CD4-positive, alpha-beta T cell treated with Interleukin-17A for 1 hour (primary cell): ENCODE measurements at regions not wholly inside any gene's neighbourhood (a gene's known extent, or its start where the extent isn't known, plus 50 kb on each side); places are given as distances from the start of the nearest gene placed in this dataset.
"Not testable (repeated sequence)": the region's sequence is repeated elsewhere in the genome, so short reads cannot be mapped to it uniquely, and the experiment has no call there.

Experiments used
- DNase-seq: peaks from one replicate; pipeline ENCODE4 v3.0.0-alpha.2; 2020

DNA sequence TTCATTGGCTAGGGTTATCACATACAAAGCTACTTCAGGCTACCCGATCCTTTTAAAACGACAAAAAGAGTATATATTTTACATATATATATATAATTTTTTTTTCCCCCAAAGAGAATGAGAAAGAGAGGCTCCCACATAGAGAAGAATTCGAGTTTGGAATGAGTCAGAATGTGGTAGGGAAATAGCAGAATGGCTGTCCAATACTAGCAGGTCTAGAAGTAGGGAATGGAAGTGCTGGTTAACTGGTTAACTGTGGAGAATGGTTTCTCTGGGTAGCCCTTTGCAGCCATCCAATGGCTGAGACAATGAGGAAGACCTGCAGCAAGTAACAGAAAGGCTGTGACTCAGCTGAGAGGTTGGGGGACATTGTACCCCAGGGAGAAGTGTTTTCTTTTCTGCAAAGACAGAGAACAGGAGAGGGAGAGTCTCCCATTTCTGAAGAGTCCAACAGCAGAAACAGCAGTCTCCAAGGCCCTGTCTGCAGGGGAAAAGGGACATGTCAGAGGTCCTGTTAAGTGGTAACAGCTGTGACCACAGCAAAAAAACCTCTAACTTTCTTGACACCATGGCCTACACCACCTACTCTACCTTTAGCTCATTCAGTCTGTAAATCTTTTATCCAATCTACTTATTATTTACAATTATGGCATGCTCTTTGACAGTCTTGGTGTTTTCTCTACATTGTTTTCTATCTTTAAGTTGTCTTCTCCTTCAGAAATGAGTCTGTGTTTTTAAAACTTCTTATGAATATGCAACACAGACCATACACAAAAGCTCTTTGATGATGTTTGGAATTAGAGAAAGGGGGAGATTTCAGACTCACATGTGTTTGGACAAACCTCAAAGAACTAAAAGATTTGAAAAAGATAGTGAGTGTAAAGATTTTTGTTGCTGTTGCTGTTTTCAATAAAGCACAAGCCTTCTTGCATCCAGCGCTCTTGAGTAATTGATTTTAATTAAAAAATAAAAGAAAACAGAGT is 116.1 kb upstream of the SLC7A14 start:
- DNase-seq: no peak

GRCh38 chr3:170700054-170700404 is 114.2 kb upstream of the SLC7A14 start:
- no peak for DNase-seq

GRCh38 chr3:170699158-170700053 is 113.5 kb upstream of the SLC7A14 start:
- DNase-seq: no peak

- no peak for DNase-seq
These were observed 112.0 kb upstream of the SLC7A14 start for GRCh38 chr3:170697908-170698307.

GRCh38 chr3:170697131-170697530 is 111.3 kb upstream of the SLC7A14 start:
- no peak for DNase-seq

DNA sequence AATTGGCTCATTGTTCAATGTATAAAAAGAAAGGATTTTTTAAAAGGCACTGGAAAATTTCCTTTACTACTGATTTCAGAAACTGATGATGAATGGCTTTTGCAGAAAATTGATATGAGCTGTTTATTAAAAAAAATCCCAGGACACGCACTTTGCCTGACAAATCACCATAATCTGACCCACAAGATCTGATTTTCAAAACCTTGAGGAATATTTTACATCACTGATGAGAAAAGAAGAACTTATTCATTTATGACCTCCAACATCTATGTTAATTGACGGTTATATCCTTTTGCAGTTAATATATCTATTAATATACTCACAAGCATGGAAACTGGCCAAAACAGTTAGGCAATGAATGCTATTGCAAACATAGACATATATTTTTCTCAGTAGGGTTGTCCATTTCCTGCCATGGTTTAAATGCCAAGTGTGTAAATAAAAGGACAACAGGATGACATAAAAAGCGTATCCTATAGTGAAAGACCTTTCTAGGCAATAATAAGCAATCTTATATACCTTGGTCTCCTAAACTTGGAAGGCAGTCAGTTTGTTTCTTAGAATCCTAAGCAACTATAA is 109.7 kb upstream of the SLC7A14 start:
- no peak for DNase-seq

DNA sequence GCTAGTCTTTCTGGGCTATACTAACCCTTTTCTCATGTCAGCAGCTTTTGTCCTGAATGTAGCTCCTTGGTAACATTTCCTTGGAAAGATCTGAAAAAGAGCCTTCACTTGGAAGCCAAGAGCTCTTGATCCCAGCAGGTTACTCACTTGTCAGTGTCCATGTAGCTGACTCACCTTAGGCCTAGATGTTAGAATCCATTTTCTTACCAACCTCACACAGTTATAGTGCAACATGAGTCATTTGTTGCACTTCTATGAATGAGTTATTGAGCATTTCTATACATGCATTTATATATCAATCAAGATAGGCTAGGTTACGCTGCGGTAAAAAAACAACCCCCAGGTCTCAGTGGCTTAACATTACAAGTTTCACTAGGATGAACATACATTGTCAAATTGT is 106.8 kb upstream of the SLC7A14 start:
- DNase-seq: no peak

- no peak for DNase-seq
These were observed 104.7 kb upstream of the SLC7A14 start for GRCh38 chr3:170690661-170690981.

- DNase-seq: no peak
These were observed 104.2 kb upstream of the SLC7A14 start for GRCh38 chr3:170689893-170690660.

DNA sequence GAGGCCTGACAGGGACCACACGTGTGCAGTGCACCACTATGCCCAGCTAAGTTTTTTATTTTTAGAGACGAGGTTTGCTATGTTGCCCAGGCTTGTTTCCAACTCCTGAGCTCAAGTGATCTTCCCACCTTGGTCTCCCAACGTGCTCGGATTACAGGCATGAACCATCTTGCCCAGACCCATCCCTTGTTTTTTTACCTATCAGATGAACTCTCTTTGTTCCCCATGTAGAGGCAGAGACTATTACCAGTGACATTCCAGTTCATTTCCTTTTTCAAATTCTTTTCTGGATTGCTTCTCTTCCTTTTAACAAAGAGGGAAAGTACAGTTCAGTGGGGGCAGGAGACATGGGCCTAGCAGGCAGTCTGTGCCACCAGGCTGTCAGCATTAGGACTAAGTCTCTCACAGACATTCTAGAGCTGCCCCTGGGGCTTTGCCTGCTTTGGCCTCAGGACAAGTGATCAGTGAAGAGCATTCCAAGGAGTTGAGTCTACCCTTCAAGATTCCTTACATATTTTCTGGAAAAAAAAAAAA is 103.5 kb upstream of the SLC7A14 start:
- DNase-seq: no peak

DNA sequence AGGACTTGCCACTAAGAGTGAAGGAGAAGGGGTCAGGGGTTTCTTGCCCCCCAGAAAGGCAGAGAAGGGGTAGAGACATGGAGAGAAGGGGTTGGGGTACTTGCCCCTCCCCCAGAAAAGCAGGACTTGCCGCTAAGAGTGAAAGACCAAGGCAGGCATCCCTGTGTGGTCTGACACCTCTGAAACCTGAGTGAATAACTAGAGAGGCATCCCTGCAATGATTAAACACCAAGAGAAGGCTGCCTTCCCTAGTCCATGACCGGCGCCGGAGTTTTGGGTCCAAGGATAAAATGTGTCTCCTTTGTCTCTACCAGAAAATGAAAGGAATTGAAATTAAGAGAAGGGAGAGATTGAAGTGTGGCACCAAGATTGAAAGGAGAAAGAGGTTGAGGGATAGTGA is 102.3 kb upstream of the SLC7A14 start:
- not testable (repeated sequence) for DNase-seq

GRCh38 chr3:170680593-170680992 is 94.7 kb upstream of the SLC7A14 start:
- no peak for DNase-seq

GRCh38 chr3:170679190-170679589 is 93.3 kb upstream of the SLC7A14 start:
- no peak for DNase-seq

DNA sequence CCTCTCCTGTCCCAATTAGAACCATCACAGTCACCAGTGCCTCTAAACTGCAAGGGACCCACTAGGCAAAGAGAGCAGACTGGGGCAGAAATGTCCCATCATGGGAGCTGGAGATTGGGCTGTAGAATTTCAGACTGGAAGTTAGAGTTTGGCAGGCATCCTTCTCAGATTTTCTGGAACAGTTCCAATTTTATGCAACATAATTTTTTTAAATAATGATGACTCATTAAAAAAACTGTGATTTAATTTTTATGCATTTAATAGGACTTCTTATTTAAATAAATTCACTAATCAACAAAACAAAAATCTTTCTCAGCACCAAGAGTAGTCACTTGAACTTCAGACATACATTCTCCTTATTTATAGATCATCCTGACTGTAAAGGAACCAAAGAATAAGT is 84.6 kb upstream of the SLC7A14 start:
- no peak for DNase-seq

GRCh38 chr3:170662986-170663385 is 77.1 kb upstream of the SLC7A14 start:
- not testable (repeated sequence) for DNase-seq

GRCh38 chr3:170660139-170660538 is 74.3 kb upstream of the SLC7A14 start:
- DNase-seq: no peak

GRCh38 chr3:170657312-170657711 is 71.4 kb upstream of the SLC7A14 start:
- DNase-seq: no peak

DNA sequence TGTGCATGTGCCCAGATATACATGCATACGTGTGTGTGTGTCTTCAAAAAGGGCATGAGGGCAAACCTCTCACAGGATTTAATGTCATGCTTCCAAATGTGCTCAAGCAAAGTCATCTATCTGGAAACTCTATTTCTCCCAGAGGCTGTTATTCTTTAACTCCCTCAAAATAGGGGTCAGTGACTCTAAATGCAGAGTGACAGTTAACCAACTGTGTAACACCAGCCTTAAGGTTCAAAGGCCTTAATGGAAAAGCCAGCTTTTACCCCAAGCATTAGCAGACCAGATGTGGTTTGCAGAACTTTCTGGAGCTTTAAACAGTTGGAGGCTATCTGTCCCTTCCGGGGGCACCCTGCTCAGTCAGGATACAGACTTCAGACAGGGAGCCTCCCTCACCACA is 70.4 kb upstream of the SLC7A14 start:
- DNase-seq: no peak

- DNase-seq: no peak
These were observed 67.9 kb upstream of the SLC7A14 start for GRCh38 chr3:170653801-170654200.

DNA sequence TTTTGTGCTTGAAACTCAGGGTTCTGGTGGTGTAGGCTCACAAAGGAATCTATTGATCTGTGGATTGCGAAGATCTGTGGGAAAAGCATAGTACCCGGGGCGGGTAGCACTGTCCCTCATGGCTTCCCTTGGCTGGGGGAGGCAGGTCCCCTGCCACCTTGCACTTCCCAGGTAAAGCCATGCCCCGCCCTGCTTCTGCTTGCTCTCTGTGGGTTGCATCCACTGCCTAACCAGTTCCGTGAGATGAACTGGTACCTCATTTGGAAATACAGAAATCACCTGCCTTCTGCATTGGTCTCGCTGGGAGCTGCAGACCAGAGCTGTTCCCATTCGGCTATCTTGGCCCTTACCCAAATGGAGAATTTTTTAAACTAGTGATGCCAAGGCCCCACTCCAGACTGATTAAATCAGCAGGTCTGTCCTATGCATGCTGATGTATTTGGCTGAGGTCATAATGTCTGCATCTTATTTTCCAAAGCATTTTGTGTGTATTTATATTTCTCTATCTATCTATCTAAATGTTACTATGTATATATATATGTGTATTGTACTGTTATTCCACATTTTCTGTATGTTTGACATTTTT is 65.5 kb upstream of the SLC7A14 start:
- no peak for DNase-seq

- DNase-seq: not testable (repeated sequence)
These were observed 64.7 kb upstream of the SLC7A14 start for GRCh38 chr3:170650557-170650956.

DNA sequence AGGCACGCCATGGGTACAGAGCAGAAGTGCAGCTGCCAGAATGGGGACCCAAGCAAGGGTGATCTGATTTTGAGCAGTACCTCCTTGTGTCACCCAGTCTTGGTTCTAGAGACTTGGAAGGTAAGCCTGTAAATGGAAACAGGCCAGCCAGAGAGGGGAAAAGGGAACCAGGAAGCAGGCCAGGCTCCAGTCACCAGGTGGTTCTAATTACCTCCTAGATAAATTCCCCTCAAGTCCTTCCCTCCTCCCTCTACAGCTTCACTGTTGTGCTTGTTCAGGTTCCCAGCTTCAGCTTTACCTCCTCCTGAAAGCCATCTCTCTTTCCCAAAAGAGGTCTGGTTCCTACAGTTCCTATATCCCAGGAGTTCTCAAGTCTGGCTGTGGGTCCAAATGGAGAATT is 58.8 kb upstream of the SLC7A14 start:
- DNase-seq: no peak
